GM19328 (cell line): ENCODE measurements at regions not wholly inside any gene's neighbourhood (a gene's known extent, or its start where the extent isn't known, plus 50 kb on each side); places are given as distances from the start of the nearest gene placed in this dataset.

ENCODE experiments used
- ATAC-seq: cut with Tn5 transposase; IDR thresholded peaks from one replicate; pipeline ENCODE4 v1.9.1; 2021; ENCODE audit warnings: mild to moderate bottlenecking, moderate library complexity; ENCODE audit not compliant: unreplicated experiment

- no peak for ATAC-seq
Observed at GRCh38 chr14:54207075-54207474, 189.7 kb upstream of the CDKN3 start.

GRCh38 chr14:54207476-54208462 lies 189.0 kb upstream of the CDKN3 start:
- ATAC-seq = no peak

- ATAC-seq = no peak
Observed at GRCh38 chr14:54208751-54209150, 188.1 kb upstream of the CDKN3 start.

DNA sequence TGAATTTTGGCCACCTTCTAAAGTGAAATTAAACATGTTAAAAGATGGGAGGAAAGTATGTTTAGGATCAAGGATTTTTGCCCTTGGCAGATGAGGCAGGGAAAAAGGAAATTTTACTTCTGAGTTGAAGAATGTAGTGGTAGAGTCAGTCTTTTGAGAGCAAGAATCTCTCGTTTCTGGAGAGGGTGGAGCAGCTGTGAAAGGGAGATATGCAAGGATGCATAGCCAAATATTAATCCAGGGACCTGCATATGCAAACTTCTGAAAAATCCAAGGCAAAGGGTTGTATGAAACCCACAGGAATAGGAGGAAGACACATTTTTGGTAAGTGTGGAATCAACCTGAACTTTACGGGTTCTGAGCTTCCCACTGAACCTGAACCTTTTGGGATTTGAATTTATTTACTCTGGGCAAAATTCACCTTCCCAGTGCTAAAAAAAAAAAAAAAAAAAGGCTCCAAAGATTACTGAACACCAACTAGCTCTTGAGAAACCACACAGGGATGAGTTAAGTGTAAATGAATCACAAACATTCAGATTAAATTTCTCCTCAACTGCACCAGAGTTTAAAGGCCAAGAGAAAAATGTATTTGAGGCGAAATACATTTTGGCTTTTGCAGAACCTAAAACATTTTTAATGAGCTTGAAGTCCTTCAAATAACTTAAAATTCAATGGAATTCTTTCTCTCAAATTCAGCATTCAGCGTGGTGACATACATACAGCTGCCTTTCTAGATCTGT lies 187.1 kb upstream of the CDKN3 start:
- no peak for ATAC-seq

DNA sequence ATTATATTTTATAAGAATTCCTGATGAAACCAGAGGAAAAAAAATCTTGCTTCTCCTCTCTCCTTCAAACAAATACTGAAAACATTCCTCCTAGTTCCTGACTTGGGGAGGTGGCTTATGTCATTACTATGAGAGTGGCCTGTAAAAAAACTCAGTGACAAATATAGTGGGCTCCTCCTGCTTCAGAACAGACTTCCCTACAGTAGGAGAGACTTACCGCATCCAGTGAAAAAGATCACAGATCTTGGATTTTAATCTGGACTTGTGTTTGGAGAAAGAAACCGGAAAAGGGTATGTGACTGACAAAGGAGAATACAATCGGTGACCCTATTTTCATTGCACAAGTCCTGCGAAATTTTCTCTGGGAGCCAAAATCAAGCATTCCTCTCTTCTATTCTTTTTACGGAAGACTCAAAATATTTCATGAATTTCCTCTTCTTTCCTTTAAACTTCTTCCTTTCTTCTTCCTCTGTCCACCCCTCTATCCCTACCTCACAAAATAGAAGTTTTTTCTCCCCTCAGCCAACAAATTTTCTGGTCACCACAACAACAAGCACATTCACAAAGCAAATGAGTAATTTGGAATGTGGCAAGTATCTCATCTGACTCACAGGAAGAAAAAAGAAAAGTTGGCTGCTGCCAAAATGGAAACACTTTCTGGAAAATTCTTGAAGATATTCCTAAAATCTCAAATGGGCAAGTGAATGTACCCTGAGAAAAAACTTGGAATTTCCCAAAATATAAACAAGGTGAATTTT lies 185.1 kb upstream of the CDKN3 start:
- ATAC-seq = no peak

DNA sequence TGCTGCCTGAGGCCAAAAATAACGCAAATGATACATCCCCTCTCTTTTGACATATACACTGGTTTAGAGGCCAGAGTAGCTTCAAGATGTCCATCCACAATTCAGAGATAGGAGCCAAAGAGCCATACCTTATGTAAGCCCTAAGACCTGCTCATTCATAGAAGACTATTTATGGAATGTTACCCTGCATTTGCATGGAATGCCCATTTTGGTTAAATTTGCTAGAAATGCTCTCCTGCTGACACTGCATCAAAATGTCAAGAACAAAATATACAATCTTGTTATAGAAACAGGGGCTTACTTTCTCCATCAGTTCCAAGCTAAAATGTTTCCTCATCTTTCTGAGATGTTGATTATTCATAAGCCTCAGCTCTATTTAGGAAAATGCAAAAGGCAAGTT lies 183.3 kb upstream of the CDKN3 start:
- ATAC-seq = no peak

GRCh38 chr14:54216827-54217226 lies 180.0 kb upstream of the CDKN3 start:
- no peak for ATAC-seq

DNA sequence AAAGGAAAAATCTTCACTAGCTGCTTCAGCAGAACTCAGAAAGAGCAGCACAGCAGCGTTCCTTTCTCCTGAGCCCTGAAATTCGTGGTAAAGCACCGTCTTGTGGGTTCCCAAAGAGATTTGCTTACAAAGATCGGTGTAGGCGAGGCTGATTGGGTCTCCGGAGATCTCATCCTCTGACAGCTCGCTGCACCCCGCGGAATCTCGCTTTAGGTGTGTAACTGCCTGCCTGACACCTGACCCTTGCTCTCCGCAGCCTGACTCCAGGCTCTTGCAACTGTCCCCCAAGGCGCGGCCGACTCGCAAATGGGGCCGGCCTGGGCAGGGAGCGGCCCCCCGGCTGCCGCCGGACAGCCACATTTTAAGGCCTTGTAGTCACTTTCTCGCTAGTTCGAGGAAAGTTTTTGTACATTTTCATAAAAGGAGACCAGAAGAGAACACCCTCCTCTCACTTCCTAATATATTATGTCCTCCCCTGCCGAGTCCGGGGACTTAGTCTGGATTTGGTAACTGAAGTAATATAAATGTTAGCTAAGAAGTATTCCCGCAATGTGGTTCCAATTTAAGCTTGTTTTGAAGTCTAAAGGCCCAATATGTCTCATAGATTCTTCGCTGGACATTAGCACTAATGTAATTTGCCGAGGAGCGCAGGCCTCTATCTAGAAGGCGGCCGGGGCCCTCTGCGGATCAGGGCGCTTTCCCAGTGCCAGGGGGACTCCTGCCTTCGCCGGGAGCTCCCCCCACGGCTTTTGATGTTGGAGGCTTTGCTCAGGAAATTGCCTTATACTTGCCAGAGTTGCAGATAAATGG lies 177.3 kb upstream of the CDKN3 start:
- ATAC-seq = no peak

- no peak for ATAC-seq
Observed at GRCh38 chr14:54220071-54220703, 176.6 kb upstream of the CDKN3 start.

DNA sequence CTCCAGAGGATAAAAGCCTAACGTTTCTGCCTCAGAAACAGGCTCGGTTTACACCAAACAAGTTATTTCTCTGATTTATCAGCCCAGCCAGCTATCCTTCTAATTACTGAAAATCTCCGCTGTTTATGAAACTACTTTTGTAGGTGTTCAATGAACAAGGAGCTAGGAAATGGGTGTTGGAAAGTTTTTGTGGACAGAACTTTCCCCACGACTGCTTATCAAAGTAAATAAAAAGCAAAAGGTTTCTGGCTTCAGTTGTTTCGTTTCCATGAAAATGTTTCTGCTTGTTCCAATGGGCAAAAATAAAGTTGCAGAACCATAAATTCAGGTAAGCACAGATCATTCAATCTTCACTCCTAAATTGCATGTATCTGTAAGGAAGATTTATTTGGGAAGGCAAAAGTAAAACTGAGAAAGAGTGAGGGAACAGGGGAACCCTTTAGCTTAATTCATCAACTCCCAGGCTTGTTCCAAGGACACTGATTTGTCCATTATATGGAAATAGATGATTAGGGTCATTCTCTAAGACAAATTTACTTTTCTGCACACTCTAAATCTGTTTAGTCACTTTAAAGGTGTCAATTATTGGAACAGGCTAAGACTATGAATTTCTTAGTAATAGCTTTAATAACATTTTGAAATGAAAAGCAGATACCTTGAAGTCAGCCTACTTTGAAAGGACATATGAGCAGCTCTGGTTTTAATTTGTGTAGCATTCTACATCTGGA lies 175.9 kb upstream of the CDKN3 start:
- ATAC-seq = no peak

- no peak for ATAC-seq
Observed at GRCh38 chr14:54221432-54221803, 175.4 kb upstream of the CDKN3 start.

DNA sequence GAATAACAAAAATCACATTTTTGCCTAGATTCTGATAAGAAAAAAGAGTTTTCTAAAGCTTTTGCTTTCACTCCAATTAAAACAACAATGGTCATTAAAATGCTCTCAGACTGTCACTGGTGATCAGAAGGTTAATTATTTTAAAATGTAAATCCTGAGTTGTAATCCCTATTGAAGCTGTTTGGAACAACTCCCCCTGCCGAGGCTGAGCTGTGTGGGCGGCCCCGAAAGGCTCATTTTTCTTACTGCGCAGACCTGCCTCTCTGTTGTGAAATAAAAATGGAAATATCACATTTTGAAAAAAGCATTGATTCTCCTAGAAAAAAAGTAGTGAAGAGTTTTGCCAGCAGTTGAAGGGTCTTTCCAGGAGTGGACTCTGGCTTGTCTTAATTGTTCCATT lies 174.8 kb upstream of the CDKN3 start:
- ATAC-seq = no peak

- no peak for ATAC-seq
Observed at GRCh38 chr14:54223831-54224402, 172.9 kb upstream of the CDKN3 start.

DNA sequence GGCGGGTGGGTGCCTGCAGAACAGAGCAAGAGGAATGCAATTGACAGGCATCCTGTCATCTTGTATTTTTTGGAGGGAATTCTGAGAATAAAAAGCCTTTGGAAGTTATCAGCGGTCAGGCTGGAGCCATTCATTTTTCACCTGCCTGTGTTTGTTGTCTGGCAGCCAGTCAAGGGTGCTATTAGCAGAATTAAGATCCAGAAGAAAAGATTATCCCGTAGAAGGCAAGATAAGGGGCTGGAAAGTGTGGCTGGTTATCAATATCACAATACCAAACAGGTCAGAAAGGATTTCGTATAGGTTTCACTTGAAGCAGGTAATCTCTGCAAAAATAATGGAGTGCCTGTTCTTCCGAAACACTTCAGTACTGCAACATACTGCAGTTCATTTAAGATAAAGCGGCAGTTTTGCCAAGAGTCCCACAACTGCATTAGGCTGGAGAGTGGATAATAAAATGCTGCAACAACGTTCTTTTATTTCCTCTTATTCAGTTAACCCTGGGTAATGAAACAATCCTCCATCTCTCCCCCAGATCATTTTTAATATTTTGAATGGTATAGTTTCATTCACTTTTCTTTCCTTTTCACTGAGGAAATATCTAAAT lies 171.2 kb upstream of the CDKN3 start:
- ATAC-seq = no peak

DNA sequence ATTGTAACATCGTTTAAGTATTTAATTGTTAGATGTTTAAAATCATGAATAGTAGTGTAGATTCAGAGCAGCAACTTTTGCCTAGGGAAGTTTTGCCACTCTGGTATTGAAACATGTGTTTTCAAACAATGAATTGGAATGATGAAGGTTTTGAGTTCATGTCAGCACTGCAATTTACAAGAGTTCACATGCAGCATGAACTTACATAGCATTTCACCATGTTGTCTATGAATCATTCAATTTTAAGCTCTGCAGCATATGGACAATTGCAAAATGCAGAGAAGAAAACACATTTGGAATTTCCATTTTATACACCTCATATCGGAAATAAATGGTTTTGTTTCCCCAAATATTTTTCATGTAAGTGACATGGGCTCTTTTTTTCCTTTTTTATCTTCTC lies 170.7 kb upstream of the CDKN3 start:
- no peak for ATAC-seq

GRCh38 chr14:54226558-54226957 lies 170.2 kb upstream of the CDKN3 start:
- ATAC-seq = no peak

- no peak for ATAC-seq
Observed at GRCh38 chr14:54229136-54229535, 167.7 kb upstream of the CDKN3 start.

DNA sequence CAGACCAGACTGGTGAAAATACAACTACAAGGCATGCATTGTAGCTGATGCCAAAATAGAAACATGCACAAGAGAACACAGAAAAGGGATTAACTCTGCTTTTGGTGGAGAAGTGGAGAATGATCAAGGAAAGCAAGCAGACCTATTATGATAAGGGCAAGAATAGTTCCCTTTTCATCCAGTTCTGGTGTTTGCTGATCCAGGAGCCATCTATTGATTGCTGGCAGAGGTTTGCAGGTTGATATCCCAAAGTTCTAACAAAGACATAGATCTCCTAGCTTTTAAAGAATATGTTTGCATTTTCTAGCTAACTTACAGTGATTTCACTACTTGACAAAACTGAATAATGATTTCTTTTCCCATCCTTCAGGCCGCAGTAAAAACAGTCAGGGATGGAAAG lies 166.2 kb upstream of the CDKN3 start:
- ATAC-seq = no peak

GRCh38 chr14:54232735-54233134 lies 164.1 kb upstream of the CDKN3 start:
- no peak for ATAC-seq
